22Rv1 (cell line): ENCODE measurements at regions not wholly inside any gene's neighbourhood (a gene's known extent, or its start where the extent isn't known, plus 50 kb on each side); places are given as distances from the start of the nearest gene placed in this dataset.
A peak's percentile ranks its signal among the peaks of the same experiment; 100 is the strongest.

ENCODE experiments used
- H3K27ac ChIP-seq: fragments of 450-650 bp; 2 replicates; pipeline ENCODE4 v1.5.1; 2017
- CTCF ChIP-seq: fragments of 450-650 bp; IDR thresholded peaks from 2 replicates; pipeline ENCODE4 v1.5.1; 2017; ENCODE audit warnings: mild to moderate bottlenecking
- ZFX ChIP-seq: fragments of 450-650 bp; IDR thresholded peaks from 2 replicates; pipeline ENCODE4 v1.6.1; 2017; ENCODE audit warnings: antibody characterized with exemption, borderline replicate concordance

DNA sequence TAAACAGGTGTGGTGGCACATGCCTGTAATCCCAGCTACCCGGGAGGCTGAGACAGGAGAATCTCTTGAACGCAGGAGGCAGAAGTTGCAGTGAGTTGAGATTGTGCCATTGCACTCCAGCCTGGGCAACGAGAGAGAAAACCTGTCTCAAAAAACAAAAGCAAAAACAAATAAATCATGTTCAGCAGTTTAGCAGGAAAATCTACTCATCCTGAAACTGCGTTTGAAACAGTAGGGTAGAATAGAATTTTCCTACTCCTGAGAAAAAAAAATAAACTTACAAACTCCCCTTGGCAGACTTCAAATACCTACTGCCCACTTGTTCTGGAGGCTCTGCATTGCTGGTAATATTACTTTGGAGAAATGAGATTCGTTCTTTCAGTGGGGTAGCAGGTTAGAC, 367.7 kb downstream of the GADD45G start:
- H3K27ac ChIP-seq: no peak overlapping the region
- no peak for TF ChIP-seq ZFX
- TF ChIP-seq CTCF: no peak

GRCh38 chr9:89974582-89974981, 369.8 kb downstream of the GADD45G start:
- H3K27ac ChIP-seq: no peak overlapping the region
- TF ChIP-seq ZFX (no peak), CTCF (no peak)

- no peak overlapping the region for H3K27ac ChIP-seq
- TF ChIP-seq CTCF (no peak), ZFX (no peak)
Observed at GRCh38 chr9:89975024-89975423, 370.2 kb downstream of the GADD45G start.

DNA sequence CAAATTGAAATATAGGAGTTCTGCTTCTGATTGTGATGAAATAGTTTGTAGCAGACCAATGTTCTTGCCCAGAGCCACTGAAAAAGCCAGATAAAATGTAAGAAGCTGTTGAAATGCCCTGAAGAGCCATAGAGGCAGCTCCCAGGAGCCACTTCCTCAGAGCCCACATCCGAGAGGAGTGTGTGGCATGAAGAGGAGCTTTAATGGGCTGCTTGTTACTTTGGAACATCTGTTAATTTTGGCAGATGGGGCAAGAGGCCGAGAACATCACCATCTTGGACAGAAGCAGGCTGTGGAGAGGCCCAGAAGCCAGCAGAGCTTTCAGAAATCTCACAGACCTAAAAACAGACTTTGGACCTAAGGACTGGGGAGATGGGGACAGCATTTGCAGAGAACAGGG, 370.8 kb downstream of the GADD45G start:
- H3K27ac ChIP-seq: no peak overlapping the region
- no peak for TF ChIP-seq ZFX
- TF ChIP-seq CTCF: no peak

- TF ChIP-seq ZFX: no peak
- TF ChIP-seq CTCF: peak; percentile 30
- H3K27ac ChIP-seq: no peak overlapping the region
Observed at GRCh38 chr9:89978185-89978584, 373.4 kb downstream of the GADD45G start.

- no peak for TF ChIP-seq CTCF
- TF ChIP-seq ZFX: no peak
- no peak overlapping the region for H3K27ac ChIP-seq
Observed at GRCh38 chr9:89980600-89980999, 375.8 kb downstream of the GADD45G start.

- no peak overlapping the region for H3K27ac ChIP-seq
- TF ChIP-seq CTCF (no peak), ZFX (no peak)
Observed at GRCh38 chr9:89982016-89982415, 377.2 kb downstream of the GADD45G start.
